ENCODE measurements at regions not wholly inside any gene's neighbourhood (a gene's known extent, or its start where the extent isn't known, plus 50 kb on each side); places are given as distances from the start of the nearest gene placed in this dataset.
A peak's percentile ranks its signal among the peaks of the same experiment; 100 is the strongest.

- no peak overlapping the region for H3K4me3 ChIP-seq (replicated peaks; ENCODE audit: low read depth, low read length)
- no peak for TF ChIP-seq CTCF (IDR thresholded peaks at IDR 0.05; ENCODE audit: low read length, missing control alignments)
- DNase-seq (ENCODE audit: low read depth): peak; percentile 18
These were observed 293.1 kb downstream of the QDPR start for GRCh38 chr4:17218786-17219185.

- H3K4me3 ChIP-seq (replicated peaks; ENCODE audit: low read depth, low read length): no peak overlapping the region
- DNase-seq (ENCODE audit: low read depth): no peak
- no peak for TF ChIP-seq CTCF (IDR thresholded peaks at IDR 0.05; ENCODE audit: low read length, missing control alignments)
These were observed 304.8 kb downstream of the QDPR start for GRCh38 chr4:17206829-17207801.

GRCh38 chr4:17204908-17205307, 306.5 kb upstream of the LDB2 start:
- TF ChIP-seq CTCF (IDR thresholded peaks at IDR 0.05; ENCODE audit: low read length, missing control alignments): no peak
- H3K4me3 ChIP-seq (replicated peaks; ENCODE audit: low read depth, low read length): no peak overlapping the region
- DNase-seq (ENCODE audit: low read depth): no peak

GRCh38 chr4:17203797-17204196, 305.4 kb upstream of the LDB2 start:
- no peak overlapping the region for H3K4me3 ChIP-seq (replicated peaks; ENCODE audit: low read depth, low read length)
- no peak for TF ChIP-seq CTCF (IDR thresholded peaks at IDR 0.05; ENCODE audit: low read length, missing control alignments)

GRCh38 chr4:17197070-17197469, 298.6 kb upstream of the LDB2 start:
- no peak for TF ChIP-seq CTCF (IDR thresholded peaks at IDR 0.05; ENCODE audit: low read length, missing control alignments)
- no peak overlapping the region for H3K4me3 ChIP-seq (replicated peaks; ENCODE audit: low read depth, low read length)
- DNase-seq (ENCODE audit: low read depth): no peak

More at GRCh38 chr4:17203797-17204196, 305.4 kb upstream of the LDB2 start:
- no peak for DNase-seq (ENCODE audit: low read depth)

- no peak for DNase-seq (ENCODE audit: low read depth)
- no peak for TF ChIP-seq CTCF (IDR thresholded peaks at IDR 0.05; ENCODE audit: low read length, missing control alignments)
- no peak overlapping the region for H3K4me3 ChIP-seq (replicated peaks; ENCODE audit: low read depth, low read length)
These were observed 297.2 kb upstream of the LDB2 start for GRCh38 chr4:17195461-17196275.

Measured in fibroblast of pulmonary artery (primary cell).